ENCODE measurements at regions not wholly inside any gene's neighbourhood (a gene's known extent, or its start where the extent isn't known, plus 50 kb on each side); places are given as distances from the start of the nearest gene placed in this dataset.

DNA sequence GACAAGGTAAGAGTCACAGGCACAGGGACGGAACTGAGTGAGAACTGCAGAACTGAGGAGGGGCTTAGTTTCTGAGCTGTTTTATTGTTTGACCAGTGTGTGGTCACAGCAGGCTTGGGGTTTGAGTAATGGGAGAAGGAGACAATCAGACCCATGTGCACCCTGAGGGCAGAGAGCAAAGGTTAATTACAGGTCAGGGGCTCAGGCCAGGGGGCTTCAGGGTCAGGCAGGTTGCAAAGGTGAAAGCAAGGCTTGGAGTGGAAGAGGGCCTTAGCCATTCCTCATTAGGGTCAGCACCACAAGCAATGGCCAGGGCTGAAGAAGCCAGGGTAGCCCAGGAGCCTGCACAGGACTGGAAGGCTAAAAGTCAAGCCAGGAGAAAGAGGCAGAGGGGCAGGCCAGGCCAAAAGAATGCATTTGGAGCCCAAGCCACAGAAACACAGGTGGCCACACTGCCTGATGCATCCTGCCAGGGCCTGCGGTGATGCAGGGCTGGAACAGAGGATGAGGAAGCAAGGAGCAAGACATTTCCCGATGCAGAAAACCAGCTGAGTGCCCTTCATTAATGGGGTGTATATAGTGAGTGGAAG, 209.8 kb upstream of the GYPC start:
- Histone ChIP-seq H3K9ac (ENCODE audit: low read depth, low read length) (no peak overlapping the region), H4K8ac (ENCODE audit: low read depth in 2 of 2, low read length in 2 of 2) (no peak overlapping the region), H2BK120ac (ENCODE audit: low read depth, low read length) (no peak overlapping the region), H2BK20ac (ENCODE audit: low read depth, low read length) (no peak overlapping the region), H2BK5ac (ENCODE audit: low read depth, low read length, poor library complexity, severe bottlenecking) (no peak overlapping the region), H3K79me1 (ENCODE audit: low read depth in 1 of 2, low read length in 2 of 2) (no peaks in the 10 kb centered on the region), H3K18ac (ENCODE audit: low read depth, low read length) (no peak overlapping the region), H4K20me1 (ENCODE audit: insufficient read depth, low read length) (no peaks in the 10 kb centered on the region), H3K4ac (ENCODE audit: low read depth, low read length) (no peak overlapping the region), H3K23ac (ENCODE audit: low read depth, low read length) (no peak overlapping the region), H3K14ac (replicated peaks; ENCODE audit: low read depth, low read length) (no peak overlapping the region), H3K56ac (ENCODE audit: extremely low read depth, insufficient read depth, low read length) (no peak overlapping the region), H3K4me2 (ENCODE audit: low read depth, low read length) (no peak overlapping the region), H2AK9ac (replicated peaks; ENCODE audit: low read depth, low read length, poor library complexity) (no peak overlapping the region), H2BK15ac (ENCODE audit: low read depth, low read length) (no peak overlapping the region), H3K27me3 (ENCODE audit: control insufficient read depth, insufficient read depth, low read length) (no peaks in the 10 kb centered on the region), H3K27ac (ENCODE audit: insufficient read depth, low read length) (no peak overlapping the region), H3K36me3 (ENCODE audit: control insufficient read depth, insufficient read depth, low read length) (no peaks in the 10 kb centered on the region), H3K9me3 (ENCODE audit: control insufficient read depth, insufficient read depth, low read length) (peaks cover 11% of the 10 kb centered on the region; the same call in 1 of the 2 replicates), H2AK5ac (ENCODE audit: low read depth, low read length) (no peak overlapping the region), H2AFZ (replicated peaks; ENCODE audit: low read length, poor library complexity) (no peak overlapping the region), H3K4me3 (ENCODE audit: insufficient read depth, low read depth, low read length) (no peak overlapping the region), H3K4me1 (ENCODE audit: control insufficient read depth, insufficient read depth, low read length) (no peaks in the 10 kb centered on the region), H3K9me1 (ENCODE audit: insufficient read depth, low read length) (no peaks in the 10 kb centered on the region), H4K91ac (ENCODE audit: insufficient read depth, low read depth, low read length) (no peak overlapping the region), H4K5ac (ENCODE audit: low read depth, low read length) (no peak overlapping the region)
- in situ Hi-C loops (cut with MboI; ENCODE audit: low sequenced_read_pairs), result no loop called here
- intact Hi-C loops (cut with micrococcal nuclease), result no loop called here
- ATAC-seq (ENCODE audit: low read depth), result no peak
- TF ChIP-seq MXI1 (IDR thresholded peaks at IDR 0.05; ENCODE audit: borderline replicate concordance, low read depth, low read length) (no peak), RCOR1 (IDR thresholded peaks at IDR 0.05; ENCODE audit: insufficient replicate concordance, low read length) (no peak), BHLHE40 (IDR thresholded peaks at IDR 0.05; ENCODE audit: low read depth, low read length) (no peak), POLR2A (IDR thresholded peaks at IDR 0.05; ENCODE audit: low read depth, low read length) (no peak), MAZ (IDR thresholded peaks at IDR 0.05; ENCODE audit: borderline replicate concordance, low read depth, low read length) (no peak), CHD1 (IDR thresholded peaks at IDR 0.05; ENCODE audit: low read depth, low read length) (no peak), CEBPB (IDR thresholded peaks at IDR 0.05; ENCODE audit: low read depth, low read length) (no peak), SMC3 (IDR thresholded peaks at IDR 0.05; ENCODE audit: low read depth, low read length) (no peak), MAFK (IDR thresholded peaks at IDR 0.05; ENCODE audit: low read depth, low read length) (no peak), RAD21 (IDR thresholded peaks at IDR 0.05; ENCODE audit: low read length) (no peak), RFX5 (IDR thresholded peaks at IDR 0.05; ENCODE audit: low read depth, low read length) (no peak)
- TF ChIP-seq, protein P1, sequence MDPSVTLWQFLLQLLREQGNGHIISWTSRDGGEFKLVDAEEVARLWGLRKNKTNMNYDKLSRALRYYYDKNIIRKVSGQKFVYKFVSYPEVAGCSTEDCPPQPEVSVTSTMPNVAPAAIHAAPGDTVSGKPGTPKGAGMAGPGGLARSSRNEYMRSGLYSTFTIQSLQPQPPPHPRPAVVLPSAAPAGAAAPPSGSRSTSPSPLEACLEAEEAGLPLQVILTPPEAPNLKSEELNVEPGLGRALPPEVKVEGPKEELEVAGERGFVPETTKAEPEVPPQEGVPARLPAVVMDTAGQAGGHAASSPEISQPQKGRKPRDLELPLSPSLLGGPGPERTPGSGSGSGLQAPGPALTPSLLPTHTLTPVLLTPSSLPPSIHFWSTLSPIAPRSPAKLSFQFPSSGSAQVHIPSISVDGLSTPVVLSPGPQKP (IDR thresholded peaks at IDR 0.05; ENCODE audit: borderline replicate concordance, low read depth, low read length), result no peak
- TF ChIP-seq, protein P2, sequence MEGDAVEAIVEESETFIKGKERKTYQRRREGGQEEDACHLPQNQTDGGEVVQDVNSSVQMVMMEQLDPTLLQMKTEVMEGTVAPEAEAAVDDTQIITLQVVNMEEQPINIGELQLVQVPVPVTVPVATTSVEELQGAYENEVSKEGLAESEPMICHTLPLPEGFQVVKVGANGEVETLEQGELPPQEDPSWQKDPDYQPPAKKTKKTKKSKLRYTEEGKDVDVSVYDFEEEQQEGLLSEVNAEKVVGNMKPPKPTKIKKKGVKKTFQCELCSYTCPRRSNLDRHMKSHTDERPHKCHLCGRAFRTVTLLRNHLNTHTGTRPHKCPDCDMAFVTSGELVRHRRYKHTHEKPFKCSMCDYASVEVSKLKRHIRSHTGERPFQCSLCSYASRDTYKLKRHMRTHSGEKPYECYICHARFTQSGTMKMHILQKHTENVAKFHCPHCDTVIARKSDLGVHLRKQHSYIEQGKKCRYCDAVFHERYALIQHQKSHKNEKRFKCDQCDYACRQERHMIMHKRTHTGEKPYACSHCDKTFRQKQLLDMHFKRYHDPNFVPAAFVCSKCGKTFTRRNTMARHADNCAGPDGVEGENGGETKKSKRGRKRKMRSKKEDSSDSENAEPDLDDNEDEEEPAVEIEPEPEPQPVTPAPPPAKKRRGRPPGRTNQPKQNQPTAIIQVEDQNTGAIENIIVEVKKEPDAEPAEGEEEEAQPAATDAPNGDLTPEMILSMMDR (conservative IDR thresholded peaks at IDR 0.05; ENCODE audit: low read depth, low read length), result no peak
- TF ChIP-seq, protein P3, sequence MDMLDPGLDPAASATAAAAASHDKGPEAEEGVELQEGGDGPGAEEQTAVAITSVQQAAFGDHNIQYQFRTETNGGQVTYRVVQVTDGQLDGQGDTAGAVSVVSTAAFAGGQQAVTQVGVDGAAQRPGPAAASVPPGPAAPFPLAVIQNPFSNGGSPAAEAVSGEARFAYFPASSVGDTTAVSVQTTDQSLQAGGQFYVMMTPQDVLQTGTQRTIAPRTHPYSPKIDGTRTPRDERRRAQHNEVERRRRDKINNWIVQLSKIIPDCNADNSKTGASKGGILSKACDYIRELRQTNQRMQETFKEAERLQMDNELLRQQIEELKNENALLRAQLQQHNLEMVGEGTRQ (IDR thresholded peaks at IDR 0.05; ENCODE audit: low read depth, low read length), result no peak
- WGBS, 2 experiments (ENCODE audit: extremely low coverage in 2 of 2, insufficient read length in 1 of 2), result 100% methylated on average over 1 of the region's 3 CpGs; no CpG with 5 or more reads in 1 of the 2 experiments
- ChIA-PET CTCF (no interaction called here), POLR2A (ENCODE audit: unreplicated experiment) (no interaction called here)
- BruUV-seq (replicated peaks), result no TSS peak
- DNase-seq, result no peak
- dilution Hi-C loops (cut with HindIII; ENCODE audit: low sequenced_read_pairs, unreplicated experiment), result no loop called here

All from IMR-90 (cell line).